GM18907 (cell line): ENCODE measurements at regions not wholly inside any gene's neighbourhood (a gene's known extent, or its start where the extent isn't known, plus 50 kb on each side); places are given as distances from the start of the nearest gene placed in this dataset.

Experiments used
- ATAC-seq: cut with Tn5 transposase; IDR thresholded peaks from one replicate; pipeline ENCODE4 v1.9.1; 2021; ENCODE audit warnings: mild to moderate bottlenecking, moderate library complexity; ENCODE audit not compliant: unreplicated experiment

DNA sequence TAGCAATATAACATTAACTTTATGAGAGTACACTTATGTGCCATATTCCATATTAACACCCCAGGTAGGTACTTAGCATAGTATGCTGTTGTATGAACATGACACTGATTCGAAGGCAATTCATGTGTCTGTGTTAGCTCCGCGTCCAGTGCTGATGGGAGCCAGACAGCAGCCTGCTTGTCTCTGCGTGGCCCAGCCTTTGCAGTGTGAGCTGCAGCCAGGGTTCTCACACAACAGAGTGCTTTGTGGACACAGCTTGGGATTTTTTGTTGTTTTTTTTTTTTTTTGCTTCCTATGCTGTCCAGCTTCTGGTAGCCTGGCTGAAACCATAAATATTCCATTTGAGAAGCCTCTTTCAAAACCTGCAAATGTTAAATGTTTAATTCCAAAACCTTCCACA, 350.9 kb downstream of the SMOC2 start:
- ATAC-seq, result no peak

DNA sequence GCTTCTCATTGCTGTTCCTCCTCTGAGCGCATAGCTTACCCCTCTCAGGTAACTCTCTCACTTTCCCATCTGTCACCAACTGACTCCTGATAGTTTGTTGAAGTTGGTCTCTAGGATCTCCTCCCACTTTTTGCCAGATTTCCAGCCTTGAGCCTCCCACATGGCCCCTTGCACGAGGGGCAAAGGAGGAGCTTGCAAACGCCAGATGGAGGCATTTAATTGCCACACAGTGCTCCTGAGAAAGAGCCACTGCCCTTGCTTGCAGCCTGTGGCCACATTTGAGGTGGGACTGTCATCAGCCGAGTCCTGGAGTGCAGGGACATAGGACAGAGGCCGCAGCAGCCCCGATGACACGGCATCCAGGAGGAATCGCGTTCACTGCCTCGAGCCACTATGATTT, 348.7 kb downstream of the SMOC2 start:
- no peak for ATAC-seq

DNA sequence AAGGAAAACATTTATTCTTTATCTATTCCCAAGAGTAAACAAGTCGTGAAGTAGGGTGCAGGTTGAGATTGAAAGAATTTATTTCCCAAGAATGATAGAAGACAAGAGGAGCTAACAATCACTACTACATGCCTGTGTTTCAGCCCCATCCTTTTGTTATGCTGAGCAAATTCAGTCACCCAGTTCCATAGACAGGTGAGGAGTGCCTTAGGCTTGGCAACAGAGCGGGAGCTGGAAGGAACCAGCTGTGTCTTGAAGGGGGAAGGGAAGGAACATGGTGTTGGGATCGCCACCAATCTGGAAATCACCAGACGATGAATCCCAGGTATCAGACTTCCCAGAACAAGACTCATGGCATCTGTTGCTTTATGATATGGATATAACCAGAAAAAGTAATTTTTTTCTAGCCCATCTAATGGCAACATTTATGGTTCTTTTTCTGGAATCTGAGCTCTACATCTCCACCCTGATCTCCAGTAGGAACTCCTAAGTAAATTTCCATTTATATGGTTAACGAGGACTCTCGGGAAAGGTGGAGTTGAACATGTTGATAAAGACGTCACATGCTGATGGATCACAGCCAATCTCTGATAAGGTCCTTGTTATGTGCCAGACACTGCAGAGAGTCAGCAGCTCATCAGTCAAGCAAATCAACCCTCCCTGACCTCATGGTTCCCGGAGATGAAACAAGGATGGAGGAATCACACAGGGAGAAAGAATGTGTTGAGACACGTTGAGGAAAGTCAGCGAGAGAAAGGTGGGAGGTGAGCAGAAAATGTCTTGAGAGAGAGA, 344.9 kb downstream of the SMOC2 start:
- no peak for ATAC-seq

DNA sequence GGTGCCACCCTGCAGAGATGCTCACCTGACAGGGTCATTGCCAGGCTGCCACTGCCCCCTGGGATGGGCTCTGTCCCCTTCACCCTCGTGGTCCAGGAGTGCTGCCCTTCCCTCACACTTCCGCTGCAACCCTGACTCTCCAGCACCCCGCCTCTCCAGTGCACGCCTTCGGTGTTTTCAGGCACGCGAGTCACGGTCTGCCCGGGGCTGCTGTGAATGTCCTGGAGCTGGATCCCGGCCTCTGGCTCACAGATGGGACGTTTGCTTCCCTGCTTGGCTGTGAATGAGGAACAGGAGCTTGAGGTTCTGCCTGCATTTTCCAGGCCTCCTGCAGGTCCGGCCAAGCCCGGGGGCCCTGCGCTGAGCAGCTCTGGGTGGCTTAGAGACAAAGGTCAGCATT, 343.4 kb downstream of the SMOC2 start:
- no peak for ATAC-seq

DNA sequence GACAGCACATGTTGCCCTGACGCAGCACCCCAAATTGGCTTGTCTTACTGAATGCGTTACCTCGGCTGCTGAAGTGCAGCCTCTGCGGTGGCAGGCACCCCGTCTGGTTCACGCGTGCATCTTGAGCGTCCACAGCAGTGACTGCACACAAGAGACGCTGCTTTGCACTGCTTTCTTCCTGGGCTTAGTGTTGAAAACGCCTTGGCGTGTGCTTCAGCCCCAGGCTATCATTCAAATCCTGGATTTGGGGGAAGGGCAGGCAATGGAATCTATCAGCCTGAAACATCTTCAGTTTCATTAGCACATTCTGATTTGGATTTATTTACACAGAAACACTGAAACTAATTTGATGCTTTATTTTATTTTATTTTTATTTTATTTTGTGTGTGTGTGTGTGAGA, 342.7 kb downstream of the SMOC2 start:
- ATAC-seq, result no peak

DNA sequence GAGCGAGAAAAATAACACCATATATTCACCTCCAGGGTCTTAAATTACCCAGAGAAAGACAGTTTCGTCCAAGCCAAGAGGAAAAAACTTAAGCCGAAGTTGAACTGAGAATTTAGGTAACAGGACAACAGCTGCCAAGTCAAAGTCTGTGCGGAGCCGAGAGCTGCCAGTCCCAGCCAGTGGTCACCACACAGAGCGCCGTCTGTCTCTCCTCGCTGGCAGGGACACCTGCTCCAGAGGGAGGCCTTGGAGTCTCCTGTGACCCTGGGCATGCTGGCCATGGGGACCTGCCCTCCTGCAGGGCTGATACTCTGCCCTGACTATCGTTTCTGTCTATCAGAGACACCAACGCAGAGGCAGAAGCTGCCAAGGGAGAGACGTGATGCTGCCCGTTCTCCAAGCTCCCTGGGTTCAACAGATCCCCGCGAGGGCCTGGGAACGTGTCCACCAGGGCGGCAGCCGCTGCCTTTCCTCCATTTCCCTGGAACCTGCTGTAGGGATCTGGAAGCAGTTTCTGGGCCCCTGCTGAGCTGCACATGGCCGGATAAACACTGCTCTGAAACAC, 341.3 kb downstream of the SMOC2 start:
- no peak for ATAC-seq

DNA sequence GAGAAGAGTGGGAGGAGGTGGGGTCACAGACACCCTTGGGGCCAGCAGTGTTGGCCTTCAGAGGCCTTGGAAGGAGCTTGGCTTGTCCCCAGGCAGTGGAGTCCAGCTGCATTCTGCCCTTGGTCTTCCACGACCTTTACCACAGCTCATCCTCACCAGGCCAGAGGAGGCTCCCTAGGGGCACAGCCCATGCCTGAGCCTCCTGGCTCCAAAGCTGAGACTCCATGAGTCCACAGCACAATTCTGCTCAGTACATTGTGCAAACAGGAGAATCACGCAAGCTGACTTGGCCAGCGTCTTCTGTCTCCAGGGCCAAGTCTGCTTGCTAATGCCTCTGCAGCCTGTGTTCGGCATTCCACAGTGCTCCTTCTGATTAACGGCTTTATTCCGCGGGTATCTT, 337.2 kb downstream of the SMOC2 start:
- no peak for ATAC-seq

DNA sequence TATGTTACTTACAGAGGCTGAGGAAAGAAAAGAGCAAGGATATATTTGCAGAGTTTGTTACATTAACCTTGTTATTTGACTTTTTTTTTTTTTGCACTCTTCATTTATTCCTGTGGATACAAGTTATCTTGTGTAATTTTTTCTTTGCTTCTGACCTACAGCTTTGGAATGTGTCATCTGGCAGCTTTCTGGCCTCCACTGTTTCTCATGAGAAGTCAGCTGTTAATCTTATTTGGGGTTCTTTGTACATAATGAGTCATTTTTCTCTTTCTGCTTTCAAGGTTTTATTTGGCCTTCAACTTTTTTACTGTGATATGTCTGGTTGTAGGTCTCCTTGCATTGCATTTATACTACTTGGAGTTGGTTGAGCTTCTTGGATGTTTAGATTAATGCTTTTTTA, 333.4 kb downstream of the SMOC2 start:
- no peak for ATAC-seq

DNA sequence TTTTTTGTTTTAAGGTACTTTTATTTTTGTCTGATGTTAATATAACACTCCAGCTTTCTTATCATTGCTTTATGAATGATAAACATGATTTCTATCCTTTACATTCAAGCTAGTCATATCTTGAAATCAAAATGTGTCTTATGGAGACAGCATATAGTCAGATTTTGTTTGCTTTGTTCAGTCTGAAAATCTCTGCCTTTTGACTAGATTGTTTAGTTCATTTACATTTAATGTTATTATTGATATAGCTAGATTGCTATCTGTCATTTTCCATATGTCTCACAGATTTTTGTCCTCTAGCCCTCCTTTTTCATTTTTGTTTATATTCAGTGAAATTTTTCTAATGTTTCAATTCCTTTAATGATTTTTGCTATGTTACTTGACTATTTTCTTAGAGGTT, 332.8 kb downstream of the SMOC2 start:
- ATAC-seq, result no peak

DNA sequence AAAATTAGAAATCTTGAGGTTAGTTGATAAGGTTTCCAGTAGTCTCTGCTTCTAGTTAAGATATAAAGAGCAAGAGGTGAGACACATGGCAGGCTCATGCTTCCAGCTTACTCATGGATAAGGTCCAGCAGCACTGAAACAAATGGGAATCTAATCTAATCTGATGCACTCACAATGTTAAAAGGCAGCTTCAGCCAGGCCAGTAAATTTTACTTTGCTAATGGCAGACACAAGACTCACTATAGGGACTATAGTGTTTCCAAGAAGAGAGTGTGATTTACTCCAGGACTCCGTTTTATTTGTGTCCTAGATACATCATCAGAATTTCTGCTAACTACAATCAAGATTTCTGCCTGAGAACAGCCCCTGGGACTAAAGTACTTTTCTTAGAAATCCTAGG, 324.8 kb downstream of the SMOC2 start:
- ATAC-seq, result no peak

DNA sequence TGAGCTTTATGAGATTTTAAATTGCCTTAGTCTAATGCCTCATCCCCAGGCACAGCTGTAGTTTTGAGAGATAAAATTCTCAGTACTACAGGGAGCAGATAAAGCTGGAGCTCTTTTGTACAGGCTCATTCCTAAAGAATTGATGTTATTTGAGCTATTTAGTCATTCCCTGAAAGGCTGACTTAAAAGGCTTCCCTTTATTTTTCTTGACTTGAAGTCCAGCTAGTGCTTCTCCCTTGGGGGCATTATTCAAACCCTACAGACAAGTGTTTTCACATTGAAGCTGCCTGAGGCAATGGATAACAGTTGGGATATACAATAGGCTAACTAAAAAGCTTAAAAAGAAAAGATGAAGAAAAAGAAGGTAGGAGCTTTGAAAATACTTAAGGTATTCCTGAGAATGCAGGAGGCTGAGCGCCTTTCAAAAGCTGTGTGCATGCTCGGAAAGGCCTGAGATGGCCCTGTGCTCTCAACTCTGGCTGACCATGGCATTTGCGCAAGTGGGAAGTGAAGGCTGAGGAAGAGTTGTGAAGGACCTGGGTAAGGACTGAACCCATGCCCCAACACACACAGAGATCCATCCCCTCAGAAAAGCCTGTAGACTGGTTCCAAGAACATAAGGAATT, 315.1 kb downstream of the SMOC2 start:
- ATAC-seq, result no peak

DNA sequence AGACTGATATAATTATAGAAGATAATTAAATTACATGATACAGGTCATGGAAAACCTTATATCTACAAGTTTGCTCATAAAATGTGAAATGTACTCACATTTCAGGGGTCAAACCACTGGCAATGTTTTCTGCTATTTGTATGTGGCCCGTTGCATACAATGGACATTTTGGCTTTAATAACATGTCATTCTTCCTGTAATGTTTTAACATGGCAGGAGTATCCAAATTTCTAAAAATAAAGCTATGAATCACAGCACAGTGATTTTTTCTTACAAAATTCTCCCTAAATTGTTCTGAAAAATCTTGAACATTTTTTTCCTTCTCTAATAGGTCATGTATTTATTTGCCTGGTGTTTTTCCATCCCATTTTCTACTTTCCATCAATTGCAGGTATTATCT, 305.7 kb downstream of the SMOC2 start:
- ATAC-seq, result no peak

DNA sequence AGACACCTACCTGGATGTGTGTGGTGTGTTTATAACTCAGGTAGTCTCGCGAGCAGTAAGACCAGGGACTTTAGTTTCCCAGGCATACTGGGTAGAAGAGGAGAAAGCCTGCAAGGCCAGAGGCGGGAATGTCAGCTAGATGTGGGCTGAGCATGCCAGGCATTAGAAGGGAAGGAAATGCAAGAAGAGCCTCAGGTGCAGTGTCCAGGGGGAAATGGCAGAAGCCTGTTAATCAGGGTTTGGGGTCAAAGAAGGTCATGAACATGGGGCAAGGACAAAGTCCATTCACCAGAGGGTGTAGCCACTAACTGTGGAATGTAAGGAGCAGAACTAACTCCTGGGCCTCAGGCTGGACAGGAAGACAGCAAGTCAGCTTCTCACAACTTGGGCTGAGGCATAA, 305.0 kb downstream of the SMOC2 start:
- no peak for ATAC-seq

DNA sequence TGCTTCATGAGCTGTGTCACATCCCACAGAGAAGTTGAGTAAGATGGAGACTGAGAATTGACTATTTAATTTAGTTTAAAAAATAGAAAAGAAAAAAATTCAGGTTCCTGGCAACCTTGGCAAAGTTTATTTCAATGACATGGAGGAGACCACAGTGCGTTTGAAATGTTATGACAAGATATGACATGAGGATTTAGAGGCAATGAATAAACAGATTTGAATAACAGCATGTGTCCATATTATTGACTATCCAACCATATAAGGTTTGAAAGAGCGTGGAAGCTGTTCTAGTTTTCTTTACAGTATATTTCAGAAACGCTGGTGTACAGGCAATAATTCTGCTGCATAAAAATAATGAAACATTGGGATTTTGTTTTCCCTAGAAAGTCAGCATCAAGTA, 303.9 kb downstream of the SMOC2 start:
- ATAC-seq, result no peak

DNA sequence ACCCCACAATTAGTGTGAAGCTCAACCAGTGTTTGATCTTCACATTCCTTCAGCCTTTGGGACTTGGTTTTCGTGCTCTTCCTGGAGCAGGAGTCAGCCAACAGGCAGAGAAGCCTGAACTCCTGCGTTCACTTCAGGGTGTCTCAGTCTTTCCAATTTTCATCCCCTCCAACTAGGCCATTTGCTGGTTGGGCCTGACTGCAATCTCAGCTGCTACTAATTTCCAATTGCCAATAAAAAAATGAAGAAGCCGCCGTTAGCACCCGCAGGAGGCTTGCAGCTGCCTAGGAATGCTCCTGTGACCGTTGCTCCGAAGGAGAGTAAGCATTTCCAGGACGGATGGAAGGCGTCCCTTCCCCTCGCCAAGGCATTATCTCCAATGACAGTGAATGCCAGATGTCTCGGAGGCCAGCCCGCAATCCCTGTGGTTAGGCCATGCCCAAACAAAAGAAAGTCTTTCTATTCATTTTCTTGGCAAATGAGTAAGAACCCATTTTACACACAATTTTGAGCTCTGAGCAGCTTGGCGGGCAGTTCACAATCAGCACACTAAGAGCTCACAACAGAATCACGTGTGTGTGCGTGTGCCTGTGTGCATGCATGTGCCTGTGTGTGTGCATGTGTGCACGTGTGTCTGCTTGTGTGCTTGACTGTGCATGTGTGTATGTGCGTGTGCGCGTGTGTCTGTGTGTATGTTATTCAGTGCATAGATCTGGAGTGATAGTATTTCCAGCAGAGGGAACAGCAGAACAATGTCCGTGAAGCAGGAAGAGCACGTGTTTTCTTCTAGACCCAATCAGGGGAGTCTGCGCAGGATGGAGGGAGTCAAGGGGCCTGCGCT, 301.2 kb downstream of the SMOC2 start:
- ATAC-seq, result no peak

DNA sequence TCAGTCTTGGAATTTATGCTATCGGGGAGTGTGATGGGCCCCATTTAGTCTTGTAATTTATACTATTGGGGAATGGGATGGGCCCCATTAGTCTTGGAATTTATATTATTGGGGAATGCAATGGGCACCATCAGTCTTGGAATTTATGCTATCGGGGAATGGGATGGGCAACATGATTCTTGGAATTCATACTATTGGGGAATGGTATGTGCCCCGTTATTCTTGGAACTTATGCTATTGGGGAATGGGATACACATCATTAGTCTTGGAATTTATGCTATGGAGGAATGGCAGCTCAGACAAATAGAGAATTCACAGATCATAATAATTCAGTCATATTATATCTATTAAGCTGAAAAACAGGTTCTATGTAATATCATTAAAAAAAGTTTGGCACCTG, 300.3 kb downstream of the SMOC2 start:
- no peak for ATAC-seq

DNA sequence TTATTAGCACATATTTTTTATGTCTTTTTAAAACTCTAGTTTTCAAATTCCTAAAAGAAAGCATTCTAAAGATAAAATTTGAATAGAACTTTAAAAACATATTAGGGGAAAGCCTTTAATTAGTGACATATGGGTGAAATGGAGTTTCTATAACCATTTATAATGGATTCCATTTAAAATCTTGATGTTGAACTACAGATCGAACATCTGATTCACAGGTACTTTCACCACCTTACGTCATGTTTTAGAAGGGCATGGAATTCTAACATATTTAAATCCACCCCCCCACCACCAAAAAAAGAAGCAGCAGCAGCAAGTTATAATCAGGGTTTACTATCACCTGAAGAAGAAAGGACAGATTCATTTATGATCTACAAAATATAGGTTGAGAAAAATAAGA, 298.4 kb downstream of the SMOC2 start:
- ATAC-seq, result no peak

DNA sequence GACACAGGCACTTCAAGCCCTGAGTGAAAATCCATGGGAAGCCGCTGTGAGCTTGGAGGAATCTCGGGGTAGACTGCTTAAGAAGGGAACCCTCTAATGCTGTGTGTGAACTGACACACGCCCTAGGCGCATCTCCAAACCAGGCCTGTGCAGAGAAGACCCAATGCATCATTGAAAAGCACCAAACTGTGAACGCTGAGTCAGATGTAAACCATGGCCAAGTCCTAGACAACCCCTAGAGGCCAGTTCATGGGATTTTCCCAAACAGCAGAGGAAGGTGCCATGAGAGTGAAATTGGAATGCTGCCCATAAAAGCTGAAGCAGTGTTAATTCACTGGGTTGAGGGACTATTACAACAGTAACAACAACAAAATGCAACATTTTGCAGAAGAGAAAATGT, 296.5 kb downstream of the SMOC2 start:
- ATAC-seq, result no peak

DNA sequence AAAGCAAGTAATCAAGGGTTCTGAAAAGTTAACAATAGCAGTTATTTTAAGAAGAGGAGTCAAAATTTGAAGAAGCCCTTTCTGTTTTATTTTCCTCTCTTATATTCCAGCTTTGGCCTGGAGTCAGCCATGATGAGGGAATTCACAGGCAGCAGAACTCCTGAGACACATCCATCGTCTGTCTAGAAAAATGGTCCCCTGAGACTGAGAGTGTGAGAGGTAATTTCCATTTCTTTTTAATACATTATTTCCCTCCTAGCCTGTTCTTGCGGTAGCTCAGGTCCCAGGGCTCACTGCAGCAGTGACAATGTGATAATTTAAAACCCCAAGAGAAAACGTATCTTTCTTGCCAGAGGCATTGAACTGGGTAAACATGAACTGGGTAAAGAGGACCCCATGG, 296.0 kb downstream of the SMOC2 start:
- no peak for ATAC-seq

DNA sequence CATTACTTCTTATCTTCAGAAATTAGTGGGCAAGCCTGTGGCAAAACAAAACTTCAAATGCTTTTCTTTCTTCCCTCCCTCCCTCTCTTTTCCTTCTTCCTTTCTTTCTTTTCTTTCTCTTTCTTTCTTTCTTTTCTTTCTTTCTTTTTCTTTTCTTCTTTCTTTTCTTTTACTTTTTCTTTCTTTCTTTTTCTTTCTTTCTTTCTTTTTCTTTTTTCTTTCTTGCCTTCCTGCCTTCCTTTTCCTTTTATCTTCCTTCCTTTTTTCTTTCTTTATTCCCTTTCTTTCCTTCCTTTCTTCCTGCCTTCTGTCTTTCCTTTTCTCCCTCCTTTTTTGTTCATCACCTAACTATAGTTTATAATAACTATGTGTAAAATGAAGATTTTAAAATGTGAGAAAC, 295.1 kb downstream of the SMOC2 start:
- ATAC-seq, result no peak

DNA sequence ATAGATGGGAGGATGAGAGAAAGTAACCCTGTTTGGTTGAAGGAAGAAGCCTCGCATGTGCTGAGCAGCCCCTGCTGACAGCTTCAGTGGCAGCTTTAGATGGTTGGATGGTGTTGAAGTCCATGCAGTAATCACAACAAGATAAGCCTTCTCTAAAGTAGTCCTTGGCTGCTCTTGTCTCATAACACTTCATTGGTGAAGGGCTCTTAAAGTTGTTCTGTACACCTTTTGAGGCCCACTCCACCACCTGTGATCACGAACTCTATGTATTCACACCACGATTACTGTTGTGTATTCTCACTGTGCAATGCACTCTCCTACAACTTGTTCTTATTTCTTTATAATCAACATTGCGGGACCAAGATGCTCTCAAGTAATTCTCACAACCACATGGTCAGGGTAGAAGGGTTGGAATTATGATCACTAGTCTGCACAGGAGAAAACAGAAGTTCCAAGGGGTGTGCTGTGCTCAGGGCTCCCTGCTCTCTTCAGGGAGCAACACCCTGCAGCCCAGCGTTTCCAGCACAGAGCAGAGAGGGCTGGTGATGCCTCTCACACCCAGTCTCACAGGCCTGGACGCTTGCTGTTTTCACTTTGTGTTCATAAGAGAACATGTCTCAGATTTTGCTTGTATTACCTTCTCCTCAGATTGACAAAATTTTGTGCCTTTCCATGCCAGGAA, 294.4 kb downstream of the SMOC2 start:
- no peak for ATAC-seq
